Panc1 (cell line): ENCODE measurements at regions not wholly inside any gene's neighbourhood (a gene's known extent, or its start where the extent isn't known, plus 50 kb on each side); places are given as distances from the start of the nearest gene placed in this dataset.

ENCODE experiments used
- ATAC-seq: fragments of 200-7000 bp; cut with Tn5 transposase; 2 replicates; pipeline ENCODE4 v1.9.1; 2020; ENCODE audit warnings: mild to moderate bottlenecking, moderate library complexity
- BruUV-seq: library from RNA; stranded (reverse); fragments of 400-500 nt; replicated peaks from 2 replicates; lab custom pipeline; 2021; lab: Mats Ljungman, UMichigan
- CTCF ChIA-PET: fragments of 300-600 bp; sonication (Branson Sonifier 250); formaldehyde crosslinking; loops from one replicate; lab custom pipeline; 2022; ENCODE audit warnings: antibody characterized with exemption; lab: Charles Lee
- POLR2A ChIA-PET: fragments of 300-600 bp; sonication (Branson Sonifier 250); formaldehyde crosslinking; loops from one replicate; lab custom pipeline; 2022; ENCODE audit warnings: antibody characterized with exemption; lab: Charles Lee
- DNase-seq: peaks from one replicate; pipeline ENCODE4 v3.0.0-alpha.2; 2010; ENCODE audit warnings: low read depth, low spot score
- H3K27ac ChIP-seq: 2 replicates; pipeline ENCODE4 v1.5.1; 2011; ENCODE audit warnings: mild to moderate bottlenecking, low read length, inconsistent platforms
- H3K27me3 ChIP-seq: fragments of 200-500 bp; sonication (Bioruptor generic); 2 replicates; pipeline ENCODE4 v1.6.0; 2014; ENCODE audit warnings: low read length, inconsistent platforms; ENCODE audit not compliant: control insufficient read depth, insufficient read depth
- H3K36me3 ChIP-seq: fragments of 200-500 bp; sonication (Bioruptor generic); 2 replicates; pipeline ENCODE4 v1.5.1; 2014; ENCODE audit warnings: inconsistent platforms, mild to moderate bottlenecking, low read length, moderate library complexity; ENCODE audit not compliant: control insufficient read depth, insufficient read depth
- H3K4me1 ChIP-seq: 2 replicates; pipeline ENCODE4 v1.5.1; 2011; ENCODE audit warnings: inconsistent platforms, mild to moderate bottlenecking, low read length, moderate library complexity; ENCODE audit not compliant: control insufficient read depth, insufficient read depth
- H3K4me3 ChIP-seq, 2 experiments: 2 replicates each; pipeline ENCODE4 v1.5.1; 2011 to 2012; ENCODE audit warnings: low read depth in 2 of 2, low read length in 2 of 2, mild to moderate bottlenecking in 2 of 2, inconsistent platforms in 1 of 2, moderate library complexity in 1 of 2
- H3K9me3 ChIP-seq: fragments of 200-500 bp; sonication (Bioruptor generic); 2 replicates; pipeline ENCODE4 v1.5.1; 2014; ENCODE audit warnings: low read depth, mild to moderate bottlenecking, inconsistent platforms, low read length, moderate library complexity; ENCODE audit not compliant: control insufficient read depth, insufficient read depth
- CTCF ChIP-seq: fragments of 450-650 bp; IDR thresholded peaks from 2 replicates; pipeline ENCODE4 v1.5.1; 2017; ENCODE audit warnings: mild to moderate bottlenecking
- POLR2AphosphoS5 ChIP-seq: IDR thresholded peaks from 2 replicates; pipeline ENCODE4 v1.6.1; 2012; ENCODE audit warnings: mild to moderate bottlenecking, low read depth, low read length, moderate library complexity
- REST ChIP-seq, 2 experiments: IDR thresholded peaks; 2 replicates each; pipeline ENCODE4 v1.6.1; 2011 to 2012; ENCODE audit warnings: low read depth in 2 of 2, control low read depth in 1 of 2, low read length in 1 of 2, mild to moderate bottlenecking in 1 of 2, moderate library complexity in 1 of 2; ENCODE audit not compliant: insufficient read depth in 1 of 2
- SIN3A ChIP-seq: IDR thresholded peaks from 2 replicates; pipeline ENCODE4 v1.6.1; 2012; ENCODE audit warnings: low read depth, mild to moderate bottlenecking, low read length, moderate library complexity, borderline replicate concordance; ENCODE audit not compliant: insufficient read depth
- TCF7L2 ChIP-seq: IDR thresholded peaks from 2 replicates; pipeline ENCODE4 v1.6.1; 2011; ENCODE audit warnings: mild to moderate bottlenecking, low read depth, low read length, inconsistent platforms
- in situ Hi-C: cut with HindIII; loops from 2 replicates; pipeline ENCODE4 v1.10.0; 2016; ENCODE audit warnings: low sequenced_read_pairs, low pct_unique_long_range_greater_than_20kb
- intact Hi-C: fragments of 100-400 bp; cut with micrococcal nuclease; formaldehyde crosslinking; loops from one replicate; pipeline ENCODE4 v1.10.0; 2022; ENCODE audit not compliant: unreplicated experiment

- peak overlapping the region; percentile 60; the same call in 1 of the 2 replicates for H3K27ac ChIP-seq
- no peak for TF ChIP-seq POLR2AphosphoS5
- TF ChIP-seq SIN3A = no peak
- no peak for TF ChIP-seq TCF7L2
- TF ChIP-seq REST (IDR thresholded peaks at IDR 0.05; ENCODE audit: insufficient read depth in 1 of 2, low read depth in 2 of 2, low read length in 1 of 2) = no peak
- no peak overlapping the region for H3K4me3 ChIP-seq
- peaks cover 22% of the 10 kb centered on the region for H3K4me1 ChIP-seq
- intact Hi-C loops (no loop called here), in situ Hi-C loops (no loop called here)
- CTCF ChIA-PET = no interaction called here
- H3K9me3 ChIP-seq = no peaks in the 10 kb centered on the region
- H3K36me3 ChIP-seq = no peaks in the 10 kb centered on the region
- POLR2A ChIA-PET = interaction anchor here (0.5 kb wide), 1 partner anchor 314 kb away, joined by 4 read pairs; no protein-coding TSS in a partner anchor
- no peaks in the 10 kb centered on the region for H3K27me3 ChIP-seq
- no peak for ATAC-seq
- BruUV-seq = no TSS peak
- DNase-seq = no peak
These were observed 78.3 kb upstream of the CDK6 start for GRCh38 chr7:92914645-92915044.

DNA sequence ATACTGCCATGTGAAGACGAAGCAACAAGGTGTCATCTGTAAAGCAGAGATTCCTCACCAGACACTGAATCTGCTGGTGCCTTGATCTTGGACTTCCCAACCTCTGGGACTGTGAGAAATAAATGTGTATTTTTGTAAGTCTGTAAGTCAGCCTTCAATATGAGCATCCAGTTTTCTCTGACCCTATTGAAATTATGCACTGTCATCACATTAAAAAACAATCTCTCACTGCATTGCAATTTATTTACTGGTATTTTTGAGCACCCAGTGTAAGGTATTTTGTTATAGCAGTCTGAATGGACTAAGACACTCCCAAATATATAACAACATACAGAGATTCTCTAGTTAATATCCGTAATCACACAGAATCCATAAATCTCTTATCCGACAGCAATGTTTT is 77.5 kb upstream of the CDK6 start:
- TF ChIP-seq REST (IDR thresholded peaks at IDR 0.05; ENCODE audit: insufficient read depth in 1 of 2, low read depth in 2 of 2, low read length in 1 of 2) (no peak), POLR2AphosphoS5 (no peak), CTCF (no peak), SIN3A (no peak), TCF7L2 (no peak)
- Histone ChIP-seq H3K27me3 (no peaks in the 10 kb centered on the region), H3K36me3 (no peaks in the 10 kb centered on the region), H3K4me3 (no peak overlapping the region), H3K9me3 (no peaks in the 10 kb centered on the region), H3K27ac (peak overlapping the region; percentile 60; the same call in 1 of the 2 replicates), H3K4me1 (peaks cover 22% of the 10 kb centered on the region)
- no TSS peak for BruUV-seq
- CTCF ChIA-PET = no interaction called here
- in situ Hi-C loops = no loop called here
- no peak for DNase-seq
- intact Hi-C loops = no loop called here
- POLR2A ChIA-PET = no interaction called here
- ATAC-seq = no peak
